GM12878 (cell line): ENCODE measurements at regions not wholly inside any gene's neighbourhood (a gene's known extent, or its start where the extent isn't known, plus 50 kb on each side); places are given as distances from the start of the nearest gene placed in this dataset.

Source experiments
- ATAC-seq: fragments of 200-7000 bp; cut with Tn5 transposase; 3 replicates; pipeline ENCODE4 v1.9.1; 2020; ENCODE audit warnings: mild to moderate bottlenecking, moderate library complexity
- BruUV-seq: library from RNA; stranded (reverse); fragments of 400-500 nt; replicated peaks from 2 replicates; lab custom pipeline; 2021; lab: Mats Ljungman, UMichigan
- CTCF ChIA-PET: fragments of 300-600 bp; sonication (Branson Sonifier 250); formaldehyde crosslinking; extraction: SDS; loops from one replicate; lab custom pipeline; 2021; ENCODE audit warnings: inconsistent platforms; lab: Yijun Ruan, JAX
- POLR2A ChIA-PET: fragments of 350-600 bp; formaldehyde crosslinking; extraction: SDS; loops from one replicate; lab custom pipeline; 2021; ENCODE audit warnings: inconsistent platforms; lab: Charles Lee
- RAD21 ChIA-PET: fragments of 300-600 bp; sonication (Branson Sonifier 250); formaldehyde crosslinking; loops from one replicate; lab custom pipeline; 2023; ENCODE audit warnings: antibody characterized with exemption; ENCODE audit not compliant: unreplicated experiment; lab: Charles Lee
- SMC1A ChIA-PET: fragments of 300-600 bp; sonication (Branson Sonifier 250); formaldehyde crosslinking; loops from one replicate; lab custom pipeline; 2023; ENCODE audit not compliant: unreplicated experiment, uncharacterized antibody; lab: Charles Lee
- DNase-seq: peaks from one replicate; pipeline ENCODE4 v3.0.0-alpha.2; 2011; ENCODE audit warnings: low read depth, low spot score
- FAIRE-seq: peaks from 3 replicates; lab custom pipeline; 2011; peaks lifted over from hg19 to GRCh38; lab: Jason Lieb, UNC
- H2AFZ ChIP-seq: 2 replicates; pipeline ENCODE4 v1.6.0; 2011; ENCODE audit warnings: low read depth, low read length, control low read depth; ENCODE audit not compliant: control insufficient read depth
- H3K27ac ChIP-seq: 2 replicates; pipeline ENCODE4 v1.5.1; 2011; ENCODE audit warnings: control low read depth; ENCODE audit not compliant: control insufficient read depth, insufficient read depth
- H3K27me3 ChIP-seq, 2 experiments: replicated peaks in 1 of 2; 2 replicates each; pipeline versions ENCODE4 v1.6.0 to v1.6.1; 2011; ENCODE audit warnings: low read length in 1 of 2; ENCODE audit not compliant: control insufficient read depth in 2 of 2, insufficient read depth in 2 of 2
- H3K36me3 ChIP-seq, 2 experiments: 2 replicates each; pipeline ENCODE4 v1.5.1; 2011; ENCODE audit warnings: low read length in 1 of 2; ENCODE audit not compliant: control insufficient read depth in 2 of 2, insufficient read depth in 2 of 2
- H3K4me1 ChIP-seq: 2 replicates; pipeline ENCODE4 v1.6.1; 2011; ENCODE audit warnings: mild to moderate bottlenecking, low read length, moderate library complexity, mixed read lengths; ENCODE audit not compliant: control insufficient read depth, insufficient read depth
- H3K4me2 ChIP-seq: 2 replicates; pipeline ENCODE4 v1.6.0; 2011; ENCODE audit warnings: control low read depth; ENCODE audit not compliant: control insufficient read depth, insufficient read depth
- H3K4me3 ChIP-seq: fragments of 200-600 bp; sonication (generic); 2 replicates; pipeline ENCODE4 v1.5.1; 2016
- H3K79me2 ChIP-seq: 2 replicates; pipeline ENCODE4 v1.6.0; 2011; ENCODE audit warnings: low read length; ENCODE audit not compliant: control insufficient read depth, insufficient read depth
- H3K9ac ChIP-seq: 2 replicates; pipeline ENCODE4 v1.8.0; 2011; ENCODE audit warnings: low read length, control low read depth, mixed read lengths; ENCODE audit not compliant: control insufficient read depth, insufficient read depth
- H3K9me3 ChIP-seq: replicated peaks from 3 replicates; pipeline ENCODE4 v1.5.1; 2011; ENCODE audit warnings: mild to moderate bottlenecking, low read length; ENCODE audit not compliant: control insufficient read depth, insufficient read depth
- H4K20me1 ChIP-seq: 2 replicates; pipeline ENCODE4 v1.6.0; 2011; ENCODE audit not compliant: control insufficient read depth, insufficient read depth
- ATF2 ChIP-seq: IDR thresholded peaks from 2 replicates; pipeline ENCODE4 v1.6.1; 2012; ENCODE audit warnings: low read length, inconsistent platforms
- CTCF ChIP-seq, 3 experiments: IDR thresholded peaks in 2 of 3; conservative IDR thresholded peaks in 1 of 3; 2 replicates each; pipeline ENCODE4 v1.5.1; 2011; ENCODE audit warnings: low read depth in 3 of 3, low read length in 3 of 3, mild to moderate bottlenecking in 3 of 3, control low read depth in 2 of 3, moderate library complexity in 2 of 3, inconsistent platforms in 1 of 3, mixed read lengths in 1 of 3; ENCODE audit not compliant: control insufficient read depth in 2 of 3, insufficient read depth in 1 of 3; ENCODE audit errors: extremely low read depth in 1 of 3
- DPF2 ChIP-seq: fragments of 450-650 bp; IDR thresholded peaks from 2 replicates; pipeline ENCODE4 v1.6.1; 2017; ENCODE audit warnings: mild to moderate bottlenecking
- E2F4 ChIP-seq: IDR thresholded peaks from 2 replicates; pipeline ENCODE4 v1.6.1; 2012; ENCODE audit warnings: low read depth, low read length, improper control_type of control experiment
- IRF5 ChIP-seq: fragments of 450-650 bp; IDR thresholded peaks from 2 replicates; pipeline ENCODE4 v1.6.1; 2017; ENCODE audit warnings: borderline replicate concordance
- JUND ChIP-seq: IDR thresholded peaks from 2 replicates; pipeline ENCODE4 v1.6.1; 2012; ENCODE audit warnings: low read depth, mild to moderate bottlenecking, low read length, improper control_type of control experiment, moderate library complexity
- MEF2A ChIP-seq: IDR thresholded peaks from 2 replicates; pipeline ENCODE4 v1.6.1; 2011; ENCODE audit warnings: low read depth, mild to moderate bottlenecking, low read length, moderate library complexity; ENCODE audit not compliant: insufficient read depth
- NR2C1 ChIP-seq: fragments of 450-650 bp; IDR thresholded peaks from 2 replicates; pipeline ENCODE4 v1.6.1; 2017; ENCODE audit warnings: antibody characterized with exemption, mild to moderate bottlenecking, moderate library complexity
- NR2C2 ChIP-seq: IDR thresholded peaks from 2 replicates; pipeline ENCODE4 v1.6.1; 2011; ENCODE audit warnings: borderline replicate concordance, low read depth; ENCODE audit not compliant: control insufficient read depth, insufficient read length
- RAD21 ChIP-seq: IDR thresholded peaks from 2 replicates; pipeline ENCODE4 v1.6.1; 2011; ENCODE audit warnings: mild to moderate bottlenecking, low read depth, low read length, moderate library complexity; ENCODE audit not compliant: insufficient read depth
- RELB ChIP-seq: fragments of 450-650 bp; IDR thresholded peaks from 2 replicates; pipeline ENCODE4 v1.6.1; 2017; ENCODE audit warnings: low read depth, mild to moderate bottlenecking, moderate library complexity
- SIN3A ChIP-seq: IDR thresholded peaks from 2 replicates; pipeline ENCODE4 v1.6.1; 2012; ENCODE audit warnings: low read depth, low read length, improper control_type of control experiment
- SPI1 ChIP-seq: IDR thresholded peaks from 2 replicates; pipeline ENCODE4 v1.6.1; 2011; ENCODE audit warnings: low read depth, mild to moderate bottlenecking, low read length, moderate library complexity, borderline replicate concordance; ENCODE audit not compliant: insufficient read depth
- TCF7 ChIP-seq: IDR thresholded peaks from 2 replicates; pipeline ENCODE4 v1.6.1; 2014; ENCODE audit warnings: antibody characterized with exemption, borderline replicate concordance
- ZNF207 ChIP-seq: fragments of 450-650 bp; IDR thresholded peaks from 2 replicates; pipeline ENCODE4 v1.6.1; 2014; ENCODE audit warnings: antibody characterized with exemption, mild to moderate bottlenecking, borderline replicate concordance
- ZNF217 ChIP-seq: fragments of 450-650 bp; IDR thresholded peaks from 2 replicates; pipeline ENCODE4 v1.6.1; 2017; ENCODE audit warnings: antibody characterized with exemption, mild to moderate bottlenecking
- ZNF274 ChIP-seq: IDR thresholded peaks from one replicate; pipeline ENCODE4 v1.8.0; 2011; ENCODE audit not compliant: insufficient read length, insufficient read depth
- WGBS: methylation state at CpG from one replicate; pipeline ENCODE4 v1.1.6; 2016; ENCODE audit warnings: low lambda C conversion rate; ENCODE audit not compliant: insufficient replicate concordance, insufficient coverage; ENCODE audit errors: missing lambda C conversion rate; 5-methylcytosine and 5-hydroxymethylcytosine counted together
- in situ Hi-C: fragments of 300-500 bp; cut with MboI; formaldehyde crosslinking; loops from 9 replicates; pipeline ENCODE4 v1.14.3; 2018; ENCODE audit warnings: mixed read lengths
- intact Hi-C: fragments of 100-400 bp; cut with micrococcal nuclease; formaldehyde crosslinking; loops from one replicate; pipeline ENCODE4 v1.14.2; 2022; ENCODE audit not compliant: unreplicated experiment

GRCh38 chr5:19042106-19042505, 945.9 kb downstream of the CDH18 start (continued):
- TF ChIP-seq IRF5 (no peak), SPI1 (no peak), ZNF217 (no peak), SIN3A (no peak), MEF2A (no peak), NR2C1 (no peak), NR2C2 (no peak)

- in situ Hi-C loops, result no loop called here
- H4K20me1 ChIP-seq, result no peaks in the 10 kb centered on the region
- H3K4me2 ChIP-seq, result no peak overlapping the region
- no peak overlapping the region for H3K4me3 ChIP-seq
- 28% methylated on average over 3 of the region's 3 CpGs for WGBS
- H2AFZ ChIP-seq, result no peak overlapping the region
- ChIA-PET CTCF (interaction anchor here (1.4 kb wide), 1 partner anchor 13 kb away, joined by 3 read pairs; no protein-coding TSS in a partner anchor), RAD21 (no interaction called here), SMC1A (no interaction called here), POLR2A (no interaction called here)
- DNase-seq (no peak), FAIRE-seq (no peak), ATAC-seq (no peak)
- H3K27me3 ChIP-seq, result no peaks in the 10 kb centered on the region
- no peaks in the 10 kb centered on the region for H3K79me2 ChIP-seq
- H3K36me3 ChIP-seq, result no peaks in the 10 kb centered on the region
- no TSS peak for BruUV-seq
- H3K27ac ChIP-seq, result no peak overlapping the region
- no peaks in the 10 kb centered on the region for H3K4me1 ChIP-seq
- intact Hi-C loops, result no loop called here
- no peaks in the 10 kb centered on the region for H3K9me3 ChIP-seq
- no peak overlapping the region for H3K9ac ChIP-seq
- TF ChIP-seq E2F4, result no peak
- no peak for TF ChIP-seq RELB
- TF ChIP-seq SIN3A, result no peak
- TF ChIP-seq TCF7, result no peak
- no peak for TF ChIP-seq ZNF207
- no peak for TF ChIP-seq ZNF274
- no peak for TF ChIP-seq RAD21
- TF ChIP-seq ATF2, result no peak
- no peak for TF ChIP-seq DPF2
- no peak for TF ChIP-seq JUND
- TF ChIP-seq CTCF (IDR thresholded peaks at IDR 0.05 in 2 of 3, conservative IDR thresholded peaks at IDR 0.05 in 1 of 3; ENCODE audit: control insufficient read depth in 2 of 3, extremely low read depth in 1 of 3, insufficient read depth in 1 of 3, low read depth in 3 of 3, low read length in 3 of 3), result no peak
Measured at GRCh38 chr5:19044311-19044710, 943.7 kb downstream of the CDH18 start.
